ENCODE measurements at regions not wholly inside any gene's neighbourhood (a gene's known extent, or its start where the extent isn't known, plus 50 kb on each side); places are given as distances from the start of the nearest gene placed in this dataset.
"Not testable (repeated sequence)": the region's sequence is repeated elsewhere in the genome, so short reads cannot be mapped to it uniquely, and the experiment has no call there.

- no peaks in the 10 kb centered on the region for H3K27me3 ChIP-seq (ENCODE audit: low read depth, low read length)
- H3K36me3 ChIP-seq (ENCODE audit: control insufficient read depth in 1 of 2, insufficient read depth in 2 of 2, low read length in 2 of 2) = no peaks in the 10 kb centered on the region
- no peak overlapping the region for H3K27ac ChIP-seq (ENCODE audit: low read length)
- no peaks in the 10 kb centered on the region for H3K4me1 ChIP-seq (ENCODE audit: control insufficient read depth in 1 of 2, insufficient read depth in 2 of 2, low read length in 2 of 2)
- no peaks in the 10 kb centered on the region for H3K9me3 ChIP-seq (ENCODE audit: control insufficient read depth in 1 of 2, low read length in 2 of 2)
- H3K4me3 ChIP-seq (ENCODE audit: low read depth in 1 of 2, low read length in 2 of 2) = no peak overlapping the region
Measured at GRCh38 chr3:11898611-11899325, 52.1 kb upstream of the TAMM41 start.

GRCh38 chr3:11899389-11899788 is 52.7 kb upstream of the TAMM41 start:
- H3K27me3 ChIP-seq (ENCODE audit: low read depth, low read length); H3K4me3 ChIP-seq (ENCODE audit: low read depth in 1 of 2, low read length in 2 of 2); H3K4me1 ChIP-seq (ENCODE audit: control insufficient read depth in 1 of 2, insufficient read depth in 2 of 2, low read length in 2 of 2); H3K27ac ChIP-seq (ENCODE audit: low read length); H3K9me3 ChIP-seq (ENCODE audit: control insufficient read depth in 1 of 2, low read length in 2 of 2); H3K36me3 ChIP-seq (ENCODE audit: control insufficient read depth in 1 of 2, insufficient read depth in 2 of 2, low read length in 2 of 2): not testable (repeated sequence)

GRCh38 chr3:11899826-11900225 is 53.1 kb upstream of the TAMM41 start:
- H3K4me1 ChIP-seq (ENCODE audit: control insufficient read depth in 1 of 2, insufficient read depth in 2 of 2, low read length in 2 of 2) = no peaks in the 10 kb centered on the region
- H3K27me3 ChIP-seq (ENCODE audit: low read depth, low read length) = no peaks in the 10 kb centered on the region
- no peaks in the 10 kb centered on the region for H3K9me3 ChIP-seq (ENCODE audit: control insufficient read depth in 1 of 2, low read length in 2 of 2)
- no peaks in the 10 kb centered on the region for H3K36me3 ChIP-seq (ENCODE audit: control insufficient read depth in 1 of 2, insufficient read depth in 2 of 2, low read length in 2 of 2)
- H3K4me3 ChIP-seq (ENCODE audit: low read depth in 1 of 2, low read length in 2 of 2) = no peak overlapping the region
- no peak overlapping the region for H3K27ac ChIP-seq (ENCODE audit: low read length)

GRCh38 chr3:11900824-11901223 is 54.1 kb upstream of the TAMM41 start:
- Histone ChIP-seq H3K27ac (ENCODE audit: low read length) (no peak overlapping the region), H3K36me3 (ENCODE audit: control insufficient read depth in 1 of 2, insufficient read depth in 2 of 2, low read length in 2 of 2) (no peaks in the 10 kb centered on the region), H3K4me1 (ENCODE audit: control insufficient read depth in 1 of 2, insufficient read depth in 2 of 2, low read length in 2 of 2) (no peaks in the 10 kb centered on the region), H3K9me3 (ENCODE audit: control insufficient read depth in 1 of 2, low read length in 2 of 2) (no peaks in the 10 kb centered on the region), H3K4me3 (ENCODE audit: low read depth in 1 of 2, low read length in 2 of 2) (no peak overlapping the region), H3K27me3 (ENCODE audit: low read depth, low read length) (no peaks in the 10 kb centered on the region)

- Histone ChIP-seq H3K4me3 (ENCODE audit: low read depth in 1 of 2, low read length in 2 of 2) (no peak overlapping the region), H3K9me3 (ENCODE audit: control insufficient read depth in 1 of 2, low read length in 2 of 2) (no peaks in the 10 kb centered on the region), H3K4me1 (ENCODE audit: control insufficient read depth in 1 of 2, insufficient read depth in 2 of 2, low read length in 2 of 2) (no peaks in the 10 kb centered on the region), H3K36me3 (ENCODE audit: control insufficient read depth in 1 of 2, insufficient read depth in 2 of 2, low read length in 2 of 2) (no peaks in the 10 kb centered on the region), H3K27me3 (ENCODE audit: low read depth, low read length) (no peaks in the 10 kb centered on the region), H3K27ac (ENCODE audit: low read length) (no peak overlapping the region)
Measured at GRCh38 chr3:11901286-11901875, 54.7 kb upstream of the TAMM41 start.

GRCh38 chr3:11903047-11903446 is 56.4 kb upstream of the TAMM41 start:
- H3K27me3 ChIP-seq (ENCODE audit: low read depth, low read length) = no peaks in the 10 kb centered on the region
- no peaks in the 10 kb centered on the region for H3K36me3 ChIP-seq (ENCODE audit: control insufficient read depth in 1 of 2, insufficient read depth in 2 of 2, low read length in 2 of 2)
- H3K9me3 ChIP-seq (ENCODE audit: control insufficient read depth in 1 of 2, low read length in 2 of 2) = no peaks in the 10 kb centered on the region
- no peak overlapping the region for H3K4me3 ChIP-seq (ENCODE audit: low read depth in 1 of 2, low read length in 2 of 2)
- no peaks in the 10 kb centered on the region for H3K4me1 ChIP-seq (ENCODE audit: control insufficient read depth in 1 of 2, insufficient read depth in 2 of 2, low read length in 2 of 2)
- no peak overlapping the region for H3K27ac ChIP-seq (ENCODE audit: low read length)

- Histone ChIP-seq H3K27me3 (ENCODE audit: low read depth, low read length) (no peaks in the 10 kb centered on the region), H3K4me1 (ENCODE audit: control insufficient read depth in 1 of 2, insufficient read depth in 2 of 2, low read length in 2 of 2) (no peaks in the 10 kb centered on the region), H3K27ac (ENCODE audit: low read length) (no peak overlapping the region), H3K4me3 (ENCODE audit: low read depth in 1 of 2, low read length in 2 of 2) (no peak overlapping the region), H3K36me3 (ENCODE audit: control insufficient read depth in 1 of 2, insufficient read depth in 2 of 2, low read length in 2 of 2) (no peaks in the 10 kb centered on the region), H3K9me3 (ENCODE audit: control insufficient read depth in 1 of 2, low read length in 2 of 2) (no peaks in the 10 kb centered on the region)
Measured at GRCh38 chr3:11903447-11903846, 56.8 kb upstream of the TAMM41 start.

- Histone ChIP-seq H3K27me3 (ENCODE audit: low read depth, low read length) (no peaks in the 10 kb centered on the region), H3K27ac (ENCODE audit: low read length) (no peak overlapping the region), H3K36me3 (ENCODE audit: control insufficient read depth in 1 of 2, insufficient read depth in 2 of 2, low read length in 2 of 2) (no peaks in the 10 kb centered on the region), H3K4me3 (ENCODE audit: low read depth in 1 of 2, low read length in 2 of 2) (no peak overlapping the region), H3K4me1 (ENCODE audit: control insufficient read depth in 1 of 2, insufficient read depth in 2 of 2, low read length in 2 of 2) (no peaks in the 10 kb centered on the region), H3K9me3 (ENCODE audit: control insufficient read depth in 1 of 2, low read length in 2 of 2) (no peaks in the 10 kb centered on the region)
Measured at GRCh38 chr3:11904157-11904556, 57.5 kb upstream of the TAMM41 start.

GRCh38 chr3:11906407-11906806 is 59.7 kb upstream of the TAMM41 start:
- no peaks in the 10 kb centered on the region for H3K36me3 ChIP-seq (ENCODE audit: control insufficient read depth in 1 of 2, insufficient read depth in 2 of 2, low read length in 2 of 2)
- no peaks in the 10 kb centered on the region for H3K9me3 ChIP-seq (ENCODE audit: control insufficient read depth in 1 of 2, low read length in 2 of 2)
- H3K27me3 ChIP-seq (ENCODE audit: low read depth, low read length) = no peaks in the 10 kb centered on the region
- H3K27ac ChIP-seq (ENCODE audit: low read length) = no peak overlapping the region
- no peaks in the 10 kb centered on the region for H3K4me1 ChIP-seq (ENCODE audit: control insufficient read depth in 1 of 2, insufficient read depth in 2 of 2, low read length in 2 of 2)
- H3K4me3 ChIP-seq (ENCODE audit: low read depth in 1 of 2, low read length in 2 of 2) = no peak overlapping the region

- Histone ChIP-seq H3K4me3 (ENCODE audit: low read depth in 1 of 2, low read length in 2 of 2) (no peak overlapping the region), H3K36me3 (ENCODE audit: control insufficient read depth in 1 of 2, insufficient read depth in 2 of 2, low read length in 2 of 2) (no peaks in the 10 kb centered on the region), H3K9me3 (ENCODE audit: control insufficient read depth in 1 of 2, low read length in 2 of 2) (no peaks in the 10 kb centered on the region), H3K27ac (ENCODE audit: low read length) (no peak overlapping the region), H3K4me1 (ENCODE audit: control insufficient read depth in 1 of 2, insufficient read depth in 2 of 2, low read length in 2 of 2) (no peaks in the 10 kb centered on the region), H3K27me3 (ENCODE audit: low read depth, low read length) (no peaks in the 10 kb centered on the region)
Measured at GRCh38 chr3:11907667-11908660, 61.3 kb upstream of the TAMM41 start.

GRCh38 chr3:11908981-11909698 is 62.5 kb upstream of the TAMM41 start:
- H3K4me1 ChIP-seq (ENCODE audit: control insufficient read depth in 1 of 2, insufficient read depth in 2 of 2, low read length in 2 of 2) = no peaks in the 10 kb centered on the region
- H3K27ac ChIP-seq (ENCODE audit: low read length) = no peak overlapping the region
- no peaks in the 10 kb centered on the region for H3K27me3 ChIP-seq (ENCODE audit: low read depth, low read length)
- no peak overlapping the region for H3K4me3 ChIP-seq (ENCODE audit: low read depth in 1 of 2, low read length in 2 of 2)
- no peaks in the 10 kb centered on the region for H3K9me3 ChIP-seq (ENCODE audit: control insufficient read depth in 1 of 2, low read length in 2 of 2)
- no peaks in the 10 kb centered on the region for H3K36me3 ChIP-seq (ENCODE audit: control insufficient read depth in 1 of 2, insufficient read depth in 2 of 2, low read length in 2 of 2)
